ENCODE measurements at regions not wholly inside any gene's neighbourhood (a gene's known extent, or its start where the extent isn't known, plus 50 kb on each side); places are given as distances from the start of the nearest gene placed in this dataset.

DNA sequence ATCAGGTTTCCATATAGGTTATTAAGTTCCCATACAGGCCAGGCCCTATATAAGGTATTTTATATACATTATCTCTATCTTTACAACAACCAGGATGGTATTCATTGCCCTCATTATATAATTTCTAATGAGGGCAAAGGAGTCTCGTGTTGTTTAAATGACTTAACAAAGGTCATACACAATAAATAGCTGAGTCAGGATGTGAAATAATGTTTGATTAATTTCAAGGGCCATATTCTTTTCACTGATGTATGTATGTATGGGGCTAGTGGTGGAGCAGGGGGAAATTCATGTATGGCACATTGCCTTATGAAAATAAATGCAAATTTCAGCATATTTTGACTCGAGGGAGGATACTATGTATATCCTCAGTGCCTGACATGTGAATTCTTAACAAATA is 200.7 kb downstream of the FAXC start:
- no peak for DNase-seq
- no peak for TF ChIP-seq EP300 (IDR thresholded peaks at IDR 0.05; ENCODE audit: low read depth)
- TF ChIP-seq, protein P1, sequence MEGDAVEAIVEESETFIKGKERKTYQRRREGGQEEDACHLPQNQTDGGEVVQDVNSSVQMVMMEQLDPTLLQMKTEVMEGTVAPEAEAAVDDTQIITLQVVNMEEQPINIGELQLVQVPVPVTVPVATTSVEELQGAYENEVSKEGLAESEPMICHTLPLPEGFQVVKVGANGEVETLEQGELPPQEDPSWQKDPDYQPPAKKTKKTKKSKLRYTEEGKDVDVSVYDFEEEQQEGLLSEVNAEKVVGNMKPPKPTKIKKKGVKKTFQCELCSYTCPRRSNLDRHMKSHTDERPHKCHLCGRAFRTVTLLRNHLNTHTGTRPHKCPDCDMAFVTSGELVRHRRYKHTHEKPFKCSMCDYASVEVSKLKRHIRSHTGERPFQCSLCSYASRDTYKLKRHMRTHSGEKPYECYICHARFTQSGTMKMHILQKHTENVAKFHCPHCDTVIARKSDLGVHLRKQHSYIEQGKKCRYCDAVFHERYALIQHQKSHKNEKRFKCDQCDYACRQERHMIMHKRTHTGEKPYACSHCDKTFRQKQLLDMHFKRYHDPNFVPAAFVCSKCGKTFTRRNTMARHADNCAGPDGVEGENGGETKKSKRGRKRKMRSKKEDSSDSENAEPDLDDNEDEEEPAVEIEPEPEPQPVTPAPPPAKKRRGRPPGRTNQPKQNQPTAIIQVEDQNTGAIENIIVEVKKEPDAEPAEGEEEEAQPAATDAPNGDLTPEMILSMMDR (IDR thresholded peaks at IDR 0.05), result no peak
- intact Hi-C loops (cut with DNase I; ENCODE audit: low total_unique reads), result no loop called here
- in situ Hi-C loops (cut with MboI; ENCODE audit: low pct_ligation_motif_present in 1 of 4, low pct_unique_long_range_greater_than_20kb in 1 of 4, low sequenced_read_pairs in 3 of 4), result no loop called here
- Histone ChIP-seq H3K27ac (no peak overlapping the region), H3K36me3 (no peaks in the 10 kb centered on the region), H3K9me3 (no peaks in the 10 kb centered on the region), H3K4me3 (no peak overlapping the region), H3K27me3 (no peaks in the 10 kb centered on the region), H3K4me1 (no peaks in the 10 kb centered on the region)
- WGBS, 2 donors (ENCODE audit: low coverage in 1 of 2), result 49 to 58% methylated on average over 2 of the region's 2 CpGs

DNA sequence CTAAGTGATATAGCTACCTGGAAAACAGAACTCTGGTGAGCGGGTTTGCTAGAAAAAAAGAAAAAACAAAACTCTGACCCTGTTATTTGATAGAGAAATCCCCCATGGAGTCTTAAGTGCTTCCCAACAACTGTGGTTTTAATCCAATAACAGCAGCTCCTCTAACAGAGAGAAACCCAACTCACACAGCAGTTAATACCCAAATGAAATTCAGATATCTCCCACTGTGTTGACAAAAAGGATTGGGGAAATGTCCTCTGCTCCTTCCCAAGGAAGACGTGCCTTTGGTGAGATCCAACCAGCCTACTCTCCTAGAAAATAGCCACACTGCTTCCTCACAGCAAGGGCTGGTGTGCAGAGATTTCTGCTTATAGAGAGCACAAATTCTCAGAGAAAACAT is 200.4 kb upstream of the FBXL4 start:
- intact Hi-C loops (cut with DNase I; ENCODE audit: low total_unique reads) (no loop called here), in situ Hi-C loops (cut with MboI; ENCODE audit: low pct_ligation_motif_present in 1 of 4, low pct_unique_long_range_greater_than_20kb in 1 of 4, low sequenced_read_pairs in 3 of 4) (no loop called here)
- Histone ChIP-seq H3K36me3 (no peaks in the 10 kb centered on the region), H3K4me3 (no peak overlapping the region), H3K4me1 (no peaks in the 10 kb centered on the region), H3K27me3 (no peaks in the 10 kb centered on the region), H3K9me3 (no peaks in the 10 kb centered on the region), H3K27ac (no peak overlapping the region)
- TF ChIP-seq POLR2A (IDR thresholded peaks at IDR 0.05) (no peak), EP300 (IDR thresholded peaks at IDR 0.05; ENCODE audit: low read depth) (no peak), POLR2AphosphoS5 (IDR thresholded peaks at IDR 0.05) (no peak)
- TF ChIP-seq, protein P1 (IDR thresholded peaks at IDR 0.05), result no peak
- no peak for DNase-seq
- 66 to 80% methylated on average over 2 of the region's 2 CpGs for WGBS, 2 donors (ENCODE audit: low coverage in 1 of 2)

DNA sequence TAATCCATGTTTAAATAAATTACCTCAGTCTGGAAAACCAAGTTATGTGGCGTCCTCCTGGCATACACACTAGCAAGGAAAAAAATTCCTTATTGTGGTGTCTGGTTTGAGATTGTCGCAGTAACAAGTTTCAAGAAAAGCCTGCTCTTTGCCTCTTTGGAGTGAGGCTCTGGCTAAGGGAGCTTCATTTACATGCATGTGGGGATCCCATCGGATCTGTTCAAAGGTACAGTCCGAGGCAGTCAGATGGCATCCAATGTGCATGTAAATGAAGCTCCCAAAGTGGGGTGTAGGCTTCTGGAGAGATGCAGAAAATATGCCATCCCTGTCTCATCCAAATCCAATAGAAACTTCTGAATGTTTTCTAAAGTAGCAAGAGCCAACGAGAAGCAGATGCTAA is 199.5 kb upstream of the FBXL4 start:
- in situ Hi-C loops (cut with MboI; ENCODE audit: low pct_ligation_motif_present in 1 of 4, low pct_unique_long_range_greater_than_20kb in 1 of 4, low sequenced_read_pairs in 3 of 4) (no loop called here), intact Hi-C loops (cut with DNase I; ENCODE audit: low total_unique reads) (no loop called here)
- no peak overlapping the region for H3K27ac ChIP-seq
- no peaks in the 10 kb centered on the region for H3K27me3 ChIP-seq
- H3K9me3 ChIP-seq, result no peaks in the 10 kb centered on the region
- no peaks in the 10 kb centered on the region for H3K36me3 ChIP-seq
- TF ChIP-seq POLR2A (IDR thresholded peaks at IDR 0.05) (no peak), EP300 (IDR thresholded peaks at IDR 0.05; ENCODE audit: low read depth) (no peak), POLR2AphosphoS5 (IDR thresholded peaks at IDR 0.05) (no peak)
- TF ChIP-seq, protein P1 (IDR thresholded peaks at IDR 0.05), result no peak
- no peaks in the 10 kb centered on the region for H3K4me1 ChIP-seq
- WGBS, 2 donors (ENCODE audit: low coverage in 1 of 2), result 31 to 68% methylated on average over 2 to 5 of the region's 5 CpGs
- no peak for DNase-seq
- H3K4me3 ChIP-seq, result no peak overlapping the region

DNA sequence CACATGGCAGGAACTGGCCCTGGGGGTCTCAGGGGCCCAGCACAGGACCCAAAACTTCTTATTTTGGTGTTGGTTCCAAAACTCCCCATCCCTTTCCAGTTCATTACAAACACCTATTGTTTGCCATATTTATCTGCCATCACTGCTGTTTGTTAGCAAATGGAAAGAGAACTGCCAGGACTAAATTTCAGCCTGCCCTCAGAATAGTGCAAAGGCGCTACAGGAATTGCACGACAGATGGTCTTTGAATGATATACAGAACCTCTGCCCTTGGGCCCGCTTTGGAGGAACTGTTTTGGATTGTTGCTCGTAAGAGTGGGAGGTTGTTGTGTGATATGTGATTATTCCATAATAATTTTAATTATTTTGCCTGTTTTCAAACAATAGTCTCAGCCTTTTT is 199.0 kb upstream of the FBXL4 start:
- 64 to 85% methylated on average over 4 of the region's 4 CpGs for WGBS, 2 donors (ENCODE audit: low coverage in 1 of 2)
- in situ Hi-C loops (cut with MboI; ENCODE audit: low pct_ligation_motif_present in 1 of 4, low pct_unique_long_range_greater_than_20kb in 1 of 4, low sequenced_read_pairs in 3 of 4), result no loop called here
- no peak for DNase-seq
- no peak overlapping the region for H3K4me3 ChIP-seq
- H3K9me3 ChIP-seq, result no peaks in the 10 kb centered on the region
- no peaks in the 10 kb centered on the region for H3K27me3 ChIP-seq
- H3K27ac ChIP-seq, result no peak overlapping the region
- intact Hi-C loops (cut with DNase I; ENCODE audit: low total_unique reads), result no loop called here
- no peaks in the 10 kb centered on the region for H3K4me1 ChIP-seq
- H3K36me3 ChIP-seq, result no peaks in the 10 kb centered on the region
- no peak for TF ChIP-seq POLR2AphosphoS5 (IDR thresholded peaks at IDR 0.05)
- TF ChIP-seq POLR2A (IDR thresholded peaks at IDR 0.05), result no peak
- TF ChIP-seq, protein P1 (IDR thresholded peaks at IDR 0.05), result no peak
- no peak for TF ChIP-seq EP300 (IDR thresholded peaks at IDR 0.05; ENCODE audit: low read depth)

Data from transverse colon (tissue), 4 donors.